HK-2 (cell line): ENCODE measurements at regions not wholly inside any gene's neighbourhood (a gene's known extent, or its start where the extent isn't known, plus 50 kb on each side); places are given as distances from the start of the nearest gene placed in this dataset.

ENCODE experiments used
- DNase-seq: peaks from one replicate; pipeline ENCODE4 v3.0.0-alpha.2; 2018; ENCODE audit not compliant: unreplicated experiment

DNA sequence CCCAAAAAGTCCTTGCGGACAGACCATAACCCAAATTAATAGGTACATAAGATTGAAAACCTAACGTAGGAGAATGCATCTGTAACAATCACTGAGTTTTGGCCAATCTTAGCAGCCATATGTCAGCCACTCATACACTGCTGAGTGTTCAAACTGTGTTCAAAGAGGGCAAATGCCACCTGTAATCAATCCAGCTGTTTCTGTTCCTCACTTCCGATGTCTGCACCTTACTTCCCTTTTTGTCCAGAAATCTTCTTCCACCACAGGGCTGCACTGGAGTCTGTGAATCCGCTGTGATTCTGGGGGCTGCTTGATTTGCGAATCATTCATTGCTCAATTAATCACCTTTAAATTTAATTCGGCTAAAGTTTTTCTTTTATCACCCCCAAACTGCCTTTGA lies 263.9 kb downstream of the ICE1 start:
- DNase-seq, result no peak

DNA sequence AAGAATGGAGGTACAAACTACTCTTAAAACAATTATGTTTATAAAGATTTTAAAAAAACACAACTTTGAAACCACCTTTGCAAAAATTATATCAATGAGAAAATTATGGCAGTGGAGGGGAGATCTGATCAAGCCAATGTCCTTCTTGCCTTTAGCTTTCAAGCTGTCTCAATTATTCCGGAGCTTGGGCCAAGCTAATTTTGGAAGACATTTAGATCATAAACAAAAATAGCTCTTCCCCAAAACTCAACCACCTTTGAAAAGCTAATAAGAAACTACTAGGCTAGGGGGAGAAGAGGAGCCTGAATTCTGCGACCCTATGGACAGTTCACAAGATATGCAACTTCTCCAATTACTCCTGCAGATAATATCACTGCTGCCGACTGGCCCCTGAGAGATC lies 263.3 kb downstream of the ICE1 start:
- DNase-seq, result no peak

DNA sequence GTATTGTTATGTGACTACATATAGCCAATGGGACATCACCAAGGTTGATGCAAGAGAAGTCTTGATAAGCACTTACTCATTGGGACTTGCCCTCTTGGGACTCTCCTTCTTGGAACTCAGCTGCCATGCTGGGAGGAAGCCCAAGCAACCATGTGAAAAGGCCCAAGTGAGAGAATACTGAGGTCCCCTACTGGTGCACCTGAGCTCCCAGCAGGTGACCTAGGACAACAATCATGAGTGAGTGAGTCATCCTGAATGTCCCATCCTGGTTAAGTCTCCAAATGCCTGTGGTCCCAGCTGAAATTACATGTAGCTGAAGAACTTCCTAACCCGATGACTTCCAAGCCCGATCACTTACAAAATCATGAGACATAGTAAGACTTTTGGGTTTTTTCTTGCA lies 260.7 kb downstream of the ICE1 start:
- no peak for DNase-seq

DNA sequence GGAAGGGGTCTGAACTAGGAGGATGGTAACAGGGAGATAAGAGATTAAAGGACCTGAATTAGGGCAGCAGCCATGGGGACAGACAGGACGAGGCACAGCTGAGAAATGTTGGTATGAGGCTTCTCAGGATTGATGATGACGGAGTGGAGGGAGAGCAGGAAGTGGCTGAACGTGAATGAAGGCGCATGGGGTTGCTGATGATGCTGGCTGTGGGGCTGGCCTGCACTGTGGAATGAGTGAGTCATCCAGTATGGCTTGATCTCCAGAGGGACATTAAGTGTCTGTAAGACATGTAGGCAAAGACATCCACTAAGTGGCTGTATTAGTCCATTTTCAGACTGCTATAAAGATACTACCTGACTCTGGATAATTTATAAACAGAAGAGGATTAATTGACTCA lies 256.4 kb downstream of the ICE1 start:
- peak; percentile 2 for DNase-seq

DNA sequence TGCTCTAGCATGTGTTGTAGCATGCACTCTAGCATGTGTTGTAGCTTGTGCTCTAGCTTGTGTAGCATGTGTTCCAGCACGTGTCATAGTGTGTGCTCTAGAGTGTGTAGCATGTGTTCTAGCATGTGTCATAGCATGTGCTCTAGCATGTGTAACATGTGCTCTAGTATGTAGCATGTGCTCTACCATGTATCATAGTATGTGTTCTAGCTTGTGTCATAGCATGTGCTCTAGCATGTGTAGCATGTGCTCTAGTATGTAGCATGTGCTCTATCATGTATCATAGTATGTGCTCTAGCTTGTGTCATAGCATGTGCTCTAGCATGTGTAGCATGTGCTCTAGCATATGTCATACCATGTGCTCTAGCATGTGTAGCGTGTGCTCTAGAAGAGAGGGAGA lies 255.3 kb downstream of the ICE1 start:
- DNase-seq, result no peak

DNA sequence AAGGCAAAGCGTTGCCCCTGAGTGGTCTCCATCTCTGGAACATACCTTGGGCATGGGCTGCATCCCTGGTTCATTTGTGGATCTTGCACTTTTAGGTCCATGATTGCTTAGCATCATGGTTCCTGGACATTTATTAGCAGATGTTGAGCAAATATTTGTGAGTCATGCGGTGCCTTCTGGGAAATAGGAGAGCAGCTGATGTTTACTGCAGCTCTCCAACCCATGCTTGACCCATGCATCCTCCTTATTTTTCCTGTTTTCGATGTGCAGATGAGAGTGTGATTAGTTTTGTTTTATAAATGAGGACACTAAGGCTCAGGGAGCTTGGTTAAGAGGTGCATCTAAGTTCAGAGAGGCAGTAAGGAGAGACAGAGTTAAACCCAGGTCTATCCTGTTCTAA lies 253.7 kb downstream of the ICE1 start:
- DNase-seq, result no peak

DNA sequence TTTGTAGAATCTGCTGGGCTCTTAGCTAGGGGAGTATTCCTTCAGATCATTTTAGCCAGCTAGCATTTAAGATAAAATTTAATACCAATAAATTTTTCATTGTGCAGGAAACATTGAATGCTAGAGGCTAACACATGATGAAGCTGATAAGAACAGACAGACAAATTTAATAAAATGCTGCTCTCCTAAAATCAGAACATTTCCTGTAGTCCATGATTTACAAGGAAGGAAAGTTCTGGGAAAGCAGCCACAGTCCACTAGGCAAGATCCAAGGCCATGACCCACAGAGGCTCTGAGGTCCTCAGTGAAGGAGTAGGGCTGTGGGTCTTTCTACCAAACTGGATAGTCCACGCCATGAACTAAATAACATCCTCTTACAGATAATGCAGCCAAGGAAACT lies 253.0 kb downstream of the ICE1 start:
- DNase-seq, result no peak

DNA sequence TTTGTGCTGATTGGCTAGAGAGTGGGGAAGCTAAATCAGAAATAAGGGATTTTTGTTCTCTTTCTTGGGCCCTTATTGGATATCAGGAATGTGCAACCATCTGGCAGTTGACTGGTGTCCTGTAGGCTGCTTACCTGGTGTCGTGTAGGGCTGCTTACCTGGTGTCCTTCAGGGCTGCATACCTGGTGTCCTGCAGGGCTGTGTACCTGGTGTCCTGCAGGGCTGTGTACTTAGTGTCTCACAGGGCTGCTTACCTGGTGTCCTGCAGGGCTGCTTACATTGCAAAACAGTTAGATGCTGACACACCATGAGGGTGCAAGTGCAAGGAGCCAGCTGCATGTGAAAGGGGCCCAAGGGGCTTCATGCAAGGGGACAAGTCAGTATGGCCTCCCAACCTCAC lies 249.3 kb downstream of the ICE1 start:
- DNase-seq, result no peak

DNA sequence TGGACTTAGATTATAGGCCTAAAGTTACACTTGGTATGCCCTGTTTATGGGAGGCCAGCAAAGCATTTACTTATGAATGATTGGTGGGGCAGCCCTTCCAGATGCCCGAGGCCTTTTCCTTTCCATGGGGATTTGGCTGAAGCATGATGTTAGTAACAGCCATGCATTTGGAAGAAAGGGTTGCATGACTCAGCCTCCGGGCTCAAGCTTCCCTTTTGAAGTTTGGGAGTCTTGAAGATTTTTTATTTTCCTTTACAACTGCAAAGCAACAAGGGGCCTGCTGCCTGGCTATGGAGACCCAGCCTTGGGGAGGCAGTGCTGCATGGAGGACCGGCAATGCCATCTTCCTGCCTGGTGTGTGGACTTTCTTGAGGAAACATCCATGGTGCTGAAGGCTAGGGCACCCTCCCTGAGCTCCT lies 244.7 kb downstream of the ICE1 start:
- no peak for DNase-seq

DNA sequence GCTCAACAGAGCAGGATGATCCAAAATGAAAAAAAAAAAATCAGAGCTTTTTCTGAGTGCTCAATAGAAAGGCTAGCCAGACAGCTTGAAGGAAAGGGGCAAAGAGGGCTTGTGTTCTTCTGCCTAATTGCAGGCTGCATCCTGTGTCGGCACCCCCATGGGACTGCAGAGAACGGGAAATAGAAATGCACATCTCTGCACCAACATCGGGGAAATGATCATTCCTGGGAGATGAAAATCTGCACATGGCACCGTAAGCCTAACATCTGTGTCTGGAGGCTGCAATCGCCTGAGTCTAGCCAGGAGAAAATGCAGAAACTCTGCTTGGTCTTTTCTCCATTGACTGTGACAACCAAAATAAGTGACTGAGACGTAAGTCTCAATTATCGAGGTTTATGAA lies 243.9 kb downstream of the ICE1 start:
- DNase-seq, result no peak

DNA sequence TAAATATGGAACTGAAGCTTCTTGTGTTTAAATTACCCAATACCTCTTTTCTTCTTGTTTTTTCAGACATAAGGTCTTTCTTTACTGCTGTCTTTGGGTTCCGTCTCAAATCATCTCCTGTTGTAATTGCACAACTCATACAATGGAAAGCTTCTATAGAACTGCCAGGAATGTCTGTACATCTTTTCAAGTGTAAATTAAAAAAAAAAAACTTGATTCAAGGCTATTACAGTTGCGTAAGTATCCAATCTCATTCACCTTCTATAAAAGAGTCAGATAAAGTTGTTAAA lies 243.5 kb downstream of the ICE1 start:
- no peak for DNase-seq

DNA sequence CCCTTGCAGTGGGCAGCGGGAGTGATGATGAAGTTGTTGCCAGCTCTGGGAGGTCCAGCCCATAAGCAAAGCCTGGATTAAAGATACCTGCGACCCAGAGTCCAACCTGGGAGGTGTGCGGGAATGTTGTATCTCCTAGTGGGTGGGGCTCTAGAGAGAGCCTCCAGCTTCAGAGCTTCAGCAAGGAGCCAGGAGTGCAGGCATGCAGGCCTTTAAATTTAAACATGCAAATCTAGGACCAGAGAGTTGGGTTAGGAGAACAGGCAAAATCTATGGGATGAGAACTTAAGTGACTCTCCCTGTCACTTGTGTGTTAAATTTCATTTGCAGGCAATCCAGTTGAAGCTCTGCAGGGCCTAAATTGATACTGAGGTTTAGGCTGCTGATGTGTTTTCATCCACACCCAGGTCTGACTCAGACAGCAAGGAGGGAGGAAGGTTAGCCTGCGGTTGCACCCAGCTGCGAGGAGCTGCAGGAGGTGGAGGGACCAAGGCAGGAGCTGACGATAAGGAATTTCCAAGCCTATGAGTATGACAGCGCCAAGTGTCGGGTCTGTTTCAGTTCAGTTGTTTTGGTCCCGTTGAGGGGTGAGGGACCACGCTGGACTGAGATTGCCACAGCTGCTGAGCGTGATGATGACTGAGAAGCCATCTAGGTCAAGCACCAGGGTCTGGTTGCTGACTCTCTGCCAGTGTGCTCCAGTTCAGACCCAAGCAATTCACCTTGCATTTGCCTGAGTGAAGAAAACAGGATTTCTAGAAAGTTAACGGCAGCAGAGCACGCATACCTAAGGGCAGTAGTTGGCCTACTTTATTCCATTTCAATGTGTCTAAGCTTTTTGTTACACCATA lies 243.0 kb downstream of the ICE1 start:
- peak; percentile 46 for DNase-seq

DNA sequence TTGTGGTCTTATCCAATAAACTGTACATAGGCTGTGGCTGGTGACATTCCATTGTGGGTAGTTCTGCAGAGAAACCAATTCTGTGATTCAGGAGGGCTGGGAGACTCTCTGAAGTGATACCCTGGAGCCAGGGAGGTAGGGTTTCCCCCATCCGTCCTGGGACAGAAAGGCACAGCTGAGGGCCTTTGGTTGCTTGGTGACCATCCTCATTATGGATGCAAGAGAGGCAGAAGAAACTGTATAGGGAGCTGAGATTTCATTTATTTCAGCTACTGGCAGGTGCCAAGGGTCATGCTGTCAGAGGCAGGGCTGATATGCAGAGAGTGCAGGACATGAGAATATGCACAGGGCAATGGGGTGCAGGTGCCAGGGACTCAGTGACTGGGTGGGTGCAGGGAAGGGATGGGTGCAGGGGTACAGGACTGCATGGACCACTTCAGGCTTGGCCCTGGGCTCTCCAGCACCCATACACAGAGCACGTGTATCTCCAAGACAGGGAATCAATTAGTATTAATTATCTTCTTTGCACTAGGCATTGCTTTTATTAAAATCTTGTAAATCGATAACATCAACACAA lies 236.5 kb downstream of the ICE1 start:
- no peak for DNase-seq

DNA sequence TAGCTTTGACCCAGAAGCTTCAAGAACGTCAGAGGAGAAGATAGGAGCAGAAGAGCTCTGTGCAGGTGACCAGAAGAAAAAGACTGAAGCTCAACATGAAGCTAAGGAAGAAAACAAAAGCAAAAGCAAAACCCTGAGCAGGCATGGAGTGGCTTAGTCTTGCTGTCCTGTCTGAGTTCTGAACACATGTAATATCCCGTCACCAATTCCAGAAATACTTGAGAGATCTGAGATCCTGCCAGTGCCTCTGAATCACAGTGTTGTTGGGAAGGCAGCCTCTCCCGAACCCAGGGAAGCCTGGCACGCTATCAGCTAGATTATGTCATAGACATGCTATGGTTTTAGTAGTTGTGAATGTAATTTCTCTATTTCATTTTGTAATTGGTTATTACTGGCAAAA lies 235.7 kb downstream of the ICE1 start:
- DNase-seq, result no peak

DNA sequence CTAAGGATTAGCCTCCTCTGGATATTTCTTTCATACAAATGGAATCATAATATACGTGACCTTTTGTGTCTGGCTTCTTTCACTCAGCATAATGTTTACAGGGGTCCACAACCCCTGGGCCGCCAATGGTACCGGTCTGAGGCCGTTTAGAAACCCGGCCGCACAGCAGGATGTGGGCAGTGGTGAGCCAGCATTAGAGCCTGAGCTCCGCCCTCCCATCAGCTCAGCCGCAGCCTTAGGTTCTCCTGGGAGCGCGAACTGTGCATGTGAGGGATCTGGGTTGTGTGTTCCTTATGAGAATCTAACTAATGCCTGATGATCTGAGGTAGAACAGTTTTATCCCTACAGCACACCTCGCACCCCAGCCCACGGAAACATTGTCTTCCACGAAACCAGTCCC lies 229.7 kb downstream of the ICE1 start:
- no peak for DNase-seq

DNA sequence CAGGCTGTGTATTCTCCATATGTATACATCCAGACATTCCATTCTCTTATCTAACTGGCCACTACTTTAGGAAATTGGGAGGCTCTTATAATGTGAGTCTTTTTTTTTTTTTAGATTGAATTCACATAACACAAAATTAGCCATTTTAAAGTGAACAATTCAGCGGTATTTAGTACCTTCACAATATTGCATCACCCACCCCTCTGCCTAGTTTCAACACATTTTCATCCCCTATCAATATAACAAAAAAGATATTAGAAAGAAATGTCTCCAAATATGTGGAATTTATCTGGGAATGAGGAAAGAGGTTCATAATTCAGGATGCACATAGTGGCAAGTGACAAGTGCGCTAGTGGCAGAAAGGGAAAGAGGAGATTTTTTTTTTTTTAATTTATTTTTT lies 228.5 kb downstream of the ICE1 start:
- DNase-seq, result no peak

DNA sequence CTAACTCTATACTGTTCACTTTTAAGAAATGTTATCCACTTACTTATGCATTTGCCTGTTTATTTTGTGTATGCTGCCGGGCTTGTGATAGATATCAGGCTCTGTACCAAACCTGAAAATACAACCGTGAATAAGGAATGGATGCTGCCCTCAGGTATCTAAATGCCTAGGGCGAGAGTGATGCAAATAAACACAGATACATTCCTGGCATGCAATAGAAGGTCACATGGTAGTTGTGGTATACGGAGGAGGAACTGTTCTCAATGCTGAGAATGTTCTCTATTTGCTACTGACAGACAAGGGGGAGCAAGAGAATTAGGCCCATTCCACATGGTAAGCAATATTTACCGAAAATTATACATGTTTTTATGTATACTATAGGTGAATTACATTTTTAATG lies 227.8 kb downstream of the ICE1 start:
- no peak for DNase-seq

DNA sequence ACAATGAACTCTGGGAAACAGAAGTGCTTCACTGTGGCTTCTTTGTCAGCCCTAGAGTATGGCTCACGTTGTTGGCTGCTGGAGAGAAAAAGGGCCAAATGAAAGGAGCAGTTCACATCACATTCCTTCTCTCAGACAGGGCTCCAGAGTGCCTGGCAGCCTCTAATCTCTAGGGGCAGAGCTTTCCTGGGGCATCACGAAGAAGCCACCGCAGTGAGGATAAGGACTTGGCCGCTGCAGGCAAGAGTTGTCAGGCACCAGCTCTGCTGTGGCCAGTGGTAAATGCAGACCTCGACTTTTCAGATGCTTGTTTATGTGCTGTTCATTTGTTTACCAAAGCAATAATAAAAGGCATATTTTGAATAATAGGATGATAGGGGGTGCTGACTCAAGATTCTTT lies 227.2 kb downstream of the ICE1 start:
- DNase-seq, result no peak

DNA sequence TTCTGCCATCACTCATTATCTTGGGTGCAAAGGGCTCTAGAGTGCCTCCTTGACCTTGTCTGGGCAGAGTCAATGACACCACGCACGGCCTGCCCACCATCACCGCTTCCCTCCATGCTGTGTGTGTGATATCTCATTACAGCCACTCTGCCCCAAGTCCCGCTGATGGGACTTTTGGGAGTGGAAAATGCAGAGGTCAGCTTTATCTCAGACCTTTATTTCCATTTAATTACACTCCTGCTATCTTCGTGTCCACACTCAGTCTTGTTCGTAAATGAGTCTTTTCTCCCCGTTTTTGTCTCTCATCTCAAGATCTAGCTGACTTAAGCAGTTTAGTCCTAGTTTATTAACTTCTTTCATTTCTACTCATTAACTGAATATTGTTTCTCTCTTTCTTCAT lies 226.2 kb downstream of the ICE1 start:
- DNase-seq, result no peak

DNA sequence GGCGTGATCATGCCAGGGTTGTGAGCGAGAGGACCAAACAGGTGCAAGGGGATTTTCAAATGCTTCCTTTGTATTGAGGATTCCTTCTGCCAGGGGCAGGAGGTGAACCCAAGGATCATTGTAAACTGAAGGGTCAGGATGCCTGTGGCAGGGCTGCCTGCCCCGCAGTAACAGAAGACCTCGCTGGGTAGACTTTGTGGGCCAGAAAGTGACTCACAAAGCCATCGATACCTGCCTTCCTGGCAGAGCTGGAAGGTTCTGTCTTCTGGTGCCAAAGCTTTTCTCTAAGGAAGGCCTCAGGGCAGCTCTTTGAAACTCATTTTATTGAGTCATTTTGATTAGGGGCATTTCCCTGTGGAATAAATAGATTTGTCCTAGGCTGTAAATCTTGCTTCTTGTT lies 223.4 kb downstream of the ICE1 start:
- DNase-seq, result no peak

DNA sequence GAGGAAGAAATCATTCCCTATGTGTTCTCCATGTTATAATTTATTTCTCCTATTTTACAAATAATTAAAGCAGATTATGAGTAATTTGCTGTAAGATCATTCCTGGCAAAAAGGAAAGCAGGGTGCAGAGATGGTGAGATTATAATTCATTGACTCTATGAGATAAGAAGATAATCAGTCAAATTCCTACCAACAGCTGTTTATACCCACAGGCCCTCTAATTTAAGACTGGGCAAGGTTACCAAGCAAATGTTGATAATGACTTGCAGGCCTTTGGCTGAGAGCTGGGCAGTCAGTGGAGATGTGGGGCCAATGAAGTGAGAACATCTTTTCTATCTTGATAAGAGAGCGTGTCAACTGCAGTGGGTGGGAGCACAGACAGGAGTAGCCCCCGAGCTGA lies 222.7 kb downstream of the ICE1 start:
- DNase-seq, result no peak

DNA sequence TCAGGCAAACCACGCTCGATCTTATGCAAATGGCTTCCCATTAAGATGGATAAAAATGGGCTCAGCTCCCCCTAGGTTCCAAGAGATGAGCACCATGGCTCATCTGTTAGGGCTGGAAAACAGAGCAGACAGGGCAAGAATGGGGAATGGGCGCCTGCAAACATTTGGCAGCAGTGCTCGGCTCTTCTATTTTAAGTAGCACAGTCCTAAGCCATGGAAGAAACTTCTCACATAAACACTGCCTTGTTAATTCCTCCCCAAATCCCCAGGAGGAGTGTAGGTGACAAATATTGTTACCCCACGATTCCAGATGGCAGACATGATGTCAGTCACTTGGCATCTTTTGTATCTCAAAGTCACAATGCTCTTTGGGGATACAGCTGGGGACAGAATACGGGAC lies 221.8 kb downstream of the ICE1 start:
- DNase-seq, result no peak

DNA sequence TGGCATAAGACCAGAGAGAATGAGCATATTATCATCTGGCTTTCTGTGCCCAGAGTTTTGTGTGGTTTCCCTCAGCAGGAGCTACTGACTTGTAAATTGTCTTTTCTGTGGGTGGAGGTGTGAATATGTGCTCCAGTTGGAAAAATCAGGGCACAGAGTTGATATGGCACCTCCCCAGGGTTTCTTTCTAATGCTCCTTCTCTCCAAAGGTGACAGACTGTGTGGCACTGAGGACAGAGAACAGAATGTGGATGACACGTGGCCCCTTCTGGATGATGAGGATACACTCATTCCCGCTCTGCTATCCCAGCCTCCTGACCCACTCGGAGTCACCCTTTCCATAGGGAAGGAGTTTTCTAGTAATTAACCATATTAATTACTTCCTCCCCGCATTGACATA lies 221.0 kb downstream of the ICE1 start:
- no peak for DNase-seq

DNA sequence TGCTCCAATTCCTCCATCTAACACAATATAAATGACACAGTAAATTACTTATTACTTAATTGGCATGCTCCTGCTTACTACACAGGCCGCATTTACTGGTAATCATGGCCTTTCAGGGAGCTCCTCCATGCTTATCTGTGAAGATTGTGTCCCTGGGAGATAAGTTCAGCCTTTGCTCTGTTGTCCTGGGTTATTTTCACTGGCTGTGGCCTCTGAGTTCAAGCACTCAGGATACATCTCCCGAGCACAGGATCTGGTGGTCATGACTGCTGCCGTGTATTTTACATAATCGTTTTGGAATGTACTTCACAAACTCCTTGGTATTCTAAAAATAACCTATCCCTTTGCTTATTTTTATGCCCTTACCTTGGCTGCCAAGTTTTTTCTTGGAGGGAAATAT lies 215.7 kb downstream of the ICE1 start:
- DNase-seq, result no peak
